Neural progenitor cell (in vitro differentiated cells): ENCODE measurements at regions not wholly inside any gene's neighbourhood (a gene's known extent, or its start where the extent isn't known, plus 50 kb on each side); places are given as distances from the start of the nearest gene placed in this dataset.

ENCODE experiments used
- CTCF ChIP-seq: fragments of 200-600 bp; sonication (generic); IDR thresholded peaks from 2 replicates; pipeline ENCODE4 v1.5.1; 2017; ENCODE audit warnings: antibody characterized with exemption, mild to moderate bottlenecking
- EZH2 ChIP-seq: fragments of 200-600 bp; sonication (generic); IDR thresholded peaks from 2 replicates; pipeline ENCODE4 v1.6.1; 2017; ENCODE audit warnings: antibody characterized with exemption, mild to moderate bottlenecking, moderate library complexity
- EZH2phosphoT487 ChIP-seq: fragments of 200-600 bp; sonication (generic); IDR thresholded peaks from 2 replicates; pipeline ENCODE4 v1.6.1; 2017; ENCODE audit warnings: antibody characterized with exemption

DNA sequence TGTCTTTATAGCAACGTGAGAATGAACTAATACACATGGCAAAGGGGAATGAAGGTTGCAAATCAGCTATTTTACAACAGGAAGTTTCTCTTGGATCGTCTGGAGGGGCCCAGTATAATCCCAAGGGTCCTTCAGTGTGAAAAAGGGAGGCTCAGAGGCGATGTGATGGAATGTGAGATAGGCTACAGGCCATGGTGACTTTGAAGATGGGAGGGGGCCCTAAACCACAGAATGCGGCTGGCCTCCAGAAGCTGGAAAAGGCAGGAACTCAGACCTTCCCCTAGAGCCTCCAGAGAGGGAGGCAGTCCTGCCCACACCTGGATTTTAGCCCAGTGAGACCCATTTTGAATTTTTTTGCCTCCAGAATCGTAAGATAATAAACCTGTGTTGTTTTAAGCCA lies 69.4 kb upstream of the PGM2 start:
- no peak for TF ChIP-seq CTCF
- no peak for TF ChIP-seq EZH2phosphoT487
- TF ChIP-seq EZH2, result no peak
